ENCODE measurements at regions not wholly inside any gene's neighbourhood (a gene's known extent, or its start where the extent isn't known, plus 50 kb on each side); places are given as distances from the start of the nearest gene placed in this dataset.
"Not testable (repeated sequence)": the region's sequence is repeated elsewhere in the genome, so short reads cannot be mapped to it uniquely, and the experiment has no call there.

DNA sequence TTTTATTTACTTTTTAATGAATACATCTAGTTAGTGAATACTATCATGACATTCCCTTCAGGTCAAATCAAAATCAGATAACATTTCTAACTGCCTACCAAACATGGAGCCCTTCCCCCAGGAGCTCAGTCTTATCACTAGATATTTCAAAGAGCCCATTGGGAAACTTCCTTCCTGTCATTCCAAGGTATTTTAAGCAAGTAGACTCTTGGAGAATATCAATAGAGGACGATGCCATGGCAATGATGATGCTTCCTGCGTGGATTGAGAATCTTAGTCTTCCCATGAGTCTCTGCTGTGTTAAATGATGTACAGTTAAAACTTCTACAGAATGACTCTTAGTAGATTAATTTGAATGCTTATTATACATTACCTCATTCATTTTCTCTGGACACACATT, 384.9 kb downstream of the CENPW start:
- intact Hi-C loops (cut with micrococcal nuclease): no loop called here
- H3K4me1 Mint-ChIP-seq (ENCODE audit: low read depth): no peaks in the 10 kb centered on the region
- H3K27ac Mint-ChIP-seq: no peak overlapping the region
- peaks cover 10% of the 10 kb centered on the region for H3K9me3 Mint-ChIP-seq
- no peak overlapping the region for H3K4me3 Mint-ChIP-seq
- H3K27me3 Mint-ChIP-seq: no peaks in the 10 kb centered on the region
- CTCF ChIA-PET: no interaction called here
- no peaks in the 10 kb centered on the region for H3K36me3 Mint-ChIP-seq (ENCODE audit: low read depth)
- no peak for DNase-seq
- TF ChIP-seq, protein P1, sequence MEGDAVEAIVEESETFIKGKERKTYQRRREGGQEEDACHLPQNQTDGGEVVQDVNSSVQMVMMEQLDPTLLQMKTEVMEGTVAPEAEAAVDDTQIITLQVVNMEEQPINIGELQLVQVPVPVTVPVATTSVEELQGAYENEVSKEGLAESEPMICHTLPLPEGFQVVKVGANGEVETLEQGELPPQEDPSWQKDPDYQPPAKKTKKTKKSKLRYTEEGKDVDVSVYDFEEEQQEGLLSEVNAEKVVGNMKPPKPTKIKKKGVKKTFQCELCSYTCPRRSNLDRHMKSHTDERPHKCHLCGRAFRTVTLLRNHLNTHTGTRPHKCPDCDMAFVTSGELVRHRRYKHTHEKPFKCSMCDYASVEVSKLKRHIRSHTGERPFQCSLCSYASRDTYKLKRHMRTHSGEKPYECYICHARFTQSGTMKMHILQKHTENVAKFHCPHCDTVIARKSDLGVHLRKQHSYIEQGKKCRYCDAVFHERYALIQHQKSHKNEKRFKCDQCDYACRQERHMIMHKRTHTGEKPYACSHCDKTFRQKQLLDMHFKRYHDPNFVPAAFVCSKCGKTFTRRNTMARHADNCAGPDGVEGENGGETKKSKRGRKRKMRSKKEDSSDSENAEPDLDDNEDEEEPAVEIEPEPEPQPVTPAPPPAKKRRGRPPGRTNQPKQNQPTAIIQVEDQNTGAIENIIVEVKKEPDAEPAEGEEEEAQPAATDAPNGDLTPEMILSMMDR (IDR thresholded peaks at IDR 0.05): no peak
- POLR2A ChIA-PET: no interaction called here
- ATAC-seq: no peak

DNA sequence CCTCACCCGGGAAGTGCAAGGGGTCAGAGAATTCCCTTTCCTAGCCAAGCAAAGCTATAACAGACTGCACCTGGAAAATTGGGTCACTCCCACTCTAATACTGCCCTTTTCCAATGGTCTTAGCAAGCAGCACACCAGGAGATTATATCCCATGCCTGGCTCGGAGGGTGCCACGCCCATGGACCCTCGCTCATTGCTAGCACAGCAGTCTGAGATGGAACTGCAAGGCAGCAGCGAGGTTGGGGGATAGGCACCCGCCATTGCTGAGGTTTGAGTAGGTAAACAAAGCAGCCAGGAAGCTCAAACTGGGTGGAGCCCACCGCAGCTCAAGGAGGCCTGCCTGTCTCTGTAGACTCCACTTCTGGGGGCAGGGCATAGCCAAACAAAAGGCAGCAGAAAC, 386.5 kb downstream of the CENPW start:
- H3K36me3 Mint-ChIP-seq (ENCODE audit: low read depth); ATAC-seq; intact Hi-C loops (cut with micrococcal nuclease); POLR2A ChIA-PET; H3K27me3 Mint-ChIP-seq; DNase-seq; H3K27ac Mint-ChIP-seq; H3K9me3 Mint-ChIP-seq; H3K4me3 Mint-ChIP-seq; CTCF ChIA-PET; H3K4me1 Mint-ChIP-seq (ENCODE audit: low read depth): not testable (repeated sequence)

DNA sequence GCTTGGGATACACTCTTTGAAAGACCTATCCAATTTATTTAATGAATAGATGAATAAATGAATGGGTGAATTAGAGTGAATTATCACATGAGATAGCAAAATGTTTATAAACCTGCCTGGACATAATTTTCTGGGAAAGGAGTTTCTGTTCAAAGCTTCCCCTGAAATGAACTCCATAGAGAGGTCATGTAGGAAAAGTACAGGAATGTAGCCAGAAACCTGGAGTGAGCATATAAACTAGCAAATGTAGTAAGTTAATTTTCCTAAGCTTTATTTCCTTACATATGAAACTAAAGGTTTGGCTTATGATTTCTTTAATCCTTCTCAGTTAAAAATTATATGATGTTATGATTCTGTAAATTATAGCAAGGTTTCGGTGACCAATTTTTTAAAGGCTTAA, 380.3 kb upstream of the RSPO3 start:
- Mint-ChIP-seq H3K9me3 (peaks cover 2% of the 10 kb centered on the region), H3K4me1 (ENCODE audit: low read depth) (no peaks in the 10 kb centered on the region), H3K27ac (no peak overlapping the region), H3K36me3 (ENCODE audit: low read depth) (no peaks in the 10 kb centered on the region), H3K27me3 (no peaks in the 10 kb centered on the region), H3K4me3 (no peak overlapping the region)
- POLR2A ChIA-PET: no interaction called here
- ATAC-seq (no peak), DNase-seq (no peak)
- CTCF ChIA-PET: no interaction called here
- intact Hi-C loops (cut with micrococcal nuclease): no loop called here
- TF ChIP-seq, protein P1 (IDR thresholded peaks at IDR 0.05): no peak

DNA sequence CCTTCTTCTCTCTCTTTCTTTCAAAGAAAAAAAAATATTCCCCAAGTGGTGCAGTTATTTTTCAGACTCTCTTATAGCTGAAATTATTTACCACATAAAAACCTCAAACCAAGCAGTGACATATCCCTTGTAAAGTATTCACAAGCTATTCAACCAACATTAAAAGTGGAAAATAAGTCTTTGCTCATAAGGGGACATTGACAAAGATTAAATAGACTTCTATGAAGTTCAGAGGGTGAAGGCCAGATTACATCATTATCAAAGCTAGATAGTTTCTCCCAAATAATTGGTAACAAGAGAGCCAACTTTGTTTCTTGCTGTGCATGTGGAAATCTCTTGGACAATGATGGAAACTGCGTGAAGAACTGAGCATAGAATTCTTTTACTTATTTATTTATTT, 379.8 kb upstream of the RSPO3 start:
- ATAC-seq (no peak), DNase-seq (no peak)
- TF ChIP-seq, protein P1 (IDR thresholded peaks at IDR 0.05): no peak
- Mint-ChIP-seq H3K27me3 (no peaks in the 10 kb centered on the region), H3K36me3 (ENCODE audit: low read depth) (no peaks in the 10 kb centered on the region), H3K4me1 (ENCODE audit: low read depth) (no peaks in the 10 kb centered on the region), H3K9me3 (peaks cover 2% of the 10 kb centered on the region), H3K27ac (no peak overlapping the region), H3K4me3 (no peak overlapping the region)
- CTCF ChIA-PET: no interaction called here
- intact Hi-C loops (cut with micrococcal nuclease): no loop called here
- POLR2A ChIA-PET: no interaction called here

DNA sequence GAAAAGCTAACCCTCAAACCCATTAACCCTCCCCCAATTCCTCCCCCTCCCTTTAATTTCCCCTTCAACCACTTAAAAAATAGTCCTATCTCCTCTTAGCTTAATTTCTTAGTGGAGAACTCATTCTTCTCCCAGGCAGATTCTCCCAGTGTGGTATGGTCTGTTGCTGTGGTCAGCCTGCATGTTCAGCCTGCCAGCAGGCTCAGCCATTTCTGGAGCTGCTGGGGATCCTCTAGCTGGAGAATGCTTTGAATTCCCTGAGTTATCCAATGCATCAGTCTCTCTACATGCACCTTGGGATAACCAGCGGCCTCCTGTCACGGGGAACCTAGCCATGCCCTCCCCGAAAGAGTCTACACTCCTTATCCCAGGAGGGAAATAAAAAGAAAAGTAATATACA, 375.4 kb upstream of the RSPO3 start:
- ChIA-PET CTCF (no interaction called here), POLR2A (no interaction called here)
- no peak overlapping the region for H3K27ac Mint-ChIP-seq
- ATAC-seq: no peak
- no peaks in the 10 kb centered on the region for H3K4me1 Mint-ChIP-seq (ENCODE audit: low read depth)
- no peak for DNase-seq
- intact Hi-C loops (cut with micrococcal nuclease): no loop called here
- no peak overlapping the region for H3K4me3 Mint-ChIP-seq
- TF ChIP-seq, protein P1 (IDR thresholded peaks at IDR 0.05): no peak
- H3K36me3 Mint-ChIP-seq (ENCODE audit: low read depth): no peaks in the 10 kb centered on the region
- H3K9me3 Mint-ChIP-seq: peaks cover 1% of the 10 kb centered on the region
- H3K27me3 Mint-ChIP-seq: no peaks in the 10 kb centered on the region
